MM.1S (cell line): ENCODE measurements at regions not wholly inside any gene's neighbourhood (a gene's known extent, or its start where the extent isn't known, plus 50 kb on each side); places are given as distances from the start of the nearest gene placed in this dataset.

ENCODE experiments used
- DNase-seq: peaks from one replicate; pipeline ENCODE4 v3.0.0-alpha.2; 2015
- H2AFZ ChIP-seq: fragments of 300-600 bp; sonication (generic); 2 replicates; pipeline ENCODE4 v1.6.0; 2016; ENCODE audit warnings: antibody characterized with exemption, low read length
- H3F3A ChIP-seq: fragments of 300-600 bp; sonication (generic); 2 replicates; pipeline ENCODE4 v1.6.1; 2016; ENCODE audit warnings: mild to moderate bottlenecking, antibody characterized with exemption, low read length, moderate library complexity, mixed read lengths; ENCODE audit not compliant: insufficient read depth
- H3K27ac ChIP-seq: fragments of 300-600 bp; sonication (generic); 2 replicates; pipeline ENCODE4 v1.5.1; 2016; ENCODE audit warnings: mild to moderate bottlenecking, low read length
- H3K27me3 ChIP-seq: fragments of 300-600 bp; sonication (generic); replicated peaks from 2 replicates; pipeline ENCODE4 v1.6.0; 2016; ENCODE audit warnings: low read length; ENCODE audit not compliant: insufficient read depth
- H3K36me3 ChIP-seq: fragments of 300-600 bp; sonication (generic); replicated peaks from 2 replicates; pipeline ENCODE4 v1.6.1; 2016; ENCODE audit warnings: mild to moderate bottlenecking, low read length, mixed read lengths; ENCODE audit not compliant: insufficient read depth
- H3K4me1 ChIP-seq: fragments of 300-600 bp; sonication (generic); 2 replicates; pipeline ENCODE4 v1.6.1; 2016; ENCODE audit warnings: low read length, mixed read lengths
- H3K4me2 ChIP-seq: fragments of 300-600 bp; sonication (generic); 2 replicates; pipeline ENCODE4 v1.6.0; 2016; ENCODE audit warnings: low read depth, low read length
- H3K4me3 ChIP-seq: fragments of 300-600 bp; sonication (generic); 2 replicates; pipeline ENCODE4 v1.5.1; 2016; ENCODE audit warnings: low read length, mixed read lengths
- H3K79me2 ChIP-seq: fragments of 300-600 bp; sonication (generic); 2 replicates; pipeline ENCODE4 v1.6.1; 2016; ENCODE audit warnings: mixed run types, low read length, mixed read lengths
- H3K9ac ChIP-seq: fragments of 300-600 bp; sonication (generic); 2 replicates; pipeline ENCODE4 v1.6.1; 2016; ENCODE audit warnings: low read length, mixed read lengths
- H3K9me2 ChIP-seq: fragments of 300-600 bp; sonication (generic); replicated peaks from 2 replicates; pipeline ENCODE4 v1.6.1; 2016; ENCODE audit warnings: mild to moderate bottlenecking, low read length, mixed read lengths; ENCODE audit not compliant: insufficient read depth
- H3K9me3 ChIP-seq: fragments of 300-600 bp; sonication (generic); replicated peaks from 2 replicates; pipeline ENCODE4 v1.6.1; 2016; ENCODE audit warnings: mild to moderate bottlenecking, low read length, mixed read lengths; ENCODE audit not compliant: insufficient read depth
- H4K20me1 ChIP-seq: fragments of 300-600 bp; sonication (generic); 2 replicates; pipeline ENCODE4 v1.6.1; 2016; ENCODE audit warnings: mild to moderate bottlenecking, low read length, moderate library complexity, mixed read lengths; ENCODE audit not compliant: insufficient read depth
- CTCF ChIP-seq: fragments of 300-600 bp; sonication (generic); IDR thresholded peaks from 2 replicates; pipeline ENCODE4 v1.5.1; 2016; ENCODE audit warnings: antibody characterized with exemption, low read length, mixed read lengths
- EZH2 ChIP-seq: fragments of 300-600 bp; sonication (generic); optimal IDR thresholded peaks from 2 replicates; pipeline ENCODE3; 2017; ENCODE audit warnings: low read depth, mild to moderate bottlenecking, antibody characterized with exemption, low read length, mixed read lengths
- EZH2phosphoT487 ChIP-seq: fragments of 300-600 bp; sonication (generic); IDR thresholded peaks from 2 replicates; pipeline ENCODE4 v1.6.1; 2018; ENCODE audit warnings: antibody characterized with exemption, low read length

GRCh38 chr16:72282362-72282761 lies 110.4 kb upstream of the PMFBP1 start:
- Histone ChIP-seq H3K4me2 (no peak overlapping the region), H3F3A (no peaks in the 10 kb centered on the region), H3K79me2 (no peaks in the 10 kb centered on the region), H2AFZ (no peak overlapping the region), H3K9me2 (no peaks in the 10 kb centered on the region), H3K9ac (no peak overlapping the region), H3K27me3 (no peaks in the 10 kb centered on the region), H3K27ac (no peak overlapping the region), H3K4me1 (peaks cover 6% of the 10 kb centered on the region), H3K4me3 (no peak overlapping the region), H4K20me1 (no peaks in the 10 kb centered on the region), H3K36me3 (no peaks in the 10 kb centered on the region), H3K9me3 (no peaks in the 10 kb centered on the region)
- DNase-seq: no peak
- no peak for TF ChIP-seq EZH2phosphoT487
- no peak for TF ChIP-seq CTCF
- TF ChIP-seq EZH2: no peak

- Histone ChIP-seq H3K9ac (no peak overlapping the region), H3K9me3 (no peaks in the 10 kb centered on the region), H3F3A (no peaks in the 10 kb centered on the region), H3K27ac (no peak overlapping the region), H2AFZ (peak overlapping the region; percentile 20; the same call in 1 of the 2 replicates), H3K79me2 (no peaks in the 10 kb centered on the region), H3K9me2 (no peaks in the 10 kb centered on the region), H3K36me3 (no peaks in the 10 kb centered on the region), H3K27me3 (no peaks in the 10 kb centered on the region), H3K4me2 (peak overlapping the region; percentile 67), H3K4me1 (peaks cover 6% of the 10 kb centered on the region), H3K4me3 (peak overlapping the region; percentile 4; the same call in 1 of the 2 replicates), H4K20me1 (no peaks in the 10 kb centered on the region)
- TF ChIP-seq CTCF (no peak), EZH2 (no peak), EZH2phosphoT487 (no peak)
- DNase-seq: peak; percentile 69
Measured at GRCh38 chr16:72278301-72278700, 106.3 kb upstream of the PMFBP1 start.

- Histone ChIP-seq H3K4me3 (no peak overlapping the region), H3K9me3 (no peaks in the 10 kb centered on the region), H3K4me1 (peaks cover 6% of the 10 kb centered on the region), H3K9me2 (no peaks in the 10 kb centered on the region), H4K20me1 (no peaks in the 10 kb centered on the region), H3K27ac (no peak overlapping the region), H3K4me2 (peak overlapping the region; percentile 67), H3K79me2 (no peaks in the 10 kb centered on the region), H3K9ac (no peak overlapping the region), H3F3A (no peaks in the 10 kb centered on the region), H2AFZ (0 out of 2 replicates have a peak overlapping the region, but pooled peaks have one; percentile 20), H3K36me3 (no peaks in the 10 kb centered on the region), H3K27me3 (no peaks in the 10 kb centered on the region)
- DNase-seq: no peak
- TF ChIP-seq EZH2phosphoT487 (no peak), EZH2 (no peak), CTCF (no peak)
Measured at GRCh38 chr16:72277749-72278148, 105.8 kb upstream of the PMFBP1 start.
